ENCODE measurements at regions not wholly inside any gene's neighbourhood (a gene's known extent, or its start where the extent isn't known, plus 50 kb on each side); places are given as distances from the start of the nearest gene placed in this dataset.

DNA sequence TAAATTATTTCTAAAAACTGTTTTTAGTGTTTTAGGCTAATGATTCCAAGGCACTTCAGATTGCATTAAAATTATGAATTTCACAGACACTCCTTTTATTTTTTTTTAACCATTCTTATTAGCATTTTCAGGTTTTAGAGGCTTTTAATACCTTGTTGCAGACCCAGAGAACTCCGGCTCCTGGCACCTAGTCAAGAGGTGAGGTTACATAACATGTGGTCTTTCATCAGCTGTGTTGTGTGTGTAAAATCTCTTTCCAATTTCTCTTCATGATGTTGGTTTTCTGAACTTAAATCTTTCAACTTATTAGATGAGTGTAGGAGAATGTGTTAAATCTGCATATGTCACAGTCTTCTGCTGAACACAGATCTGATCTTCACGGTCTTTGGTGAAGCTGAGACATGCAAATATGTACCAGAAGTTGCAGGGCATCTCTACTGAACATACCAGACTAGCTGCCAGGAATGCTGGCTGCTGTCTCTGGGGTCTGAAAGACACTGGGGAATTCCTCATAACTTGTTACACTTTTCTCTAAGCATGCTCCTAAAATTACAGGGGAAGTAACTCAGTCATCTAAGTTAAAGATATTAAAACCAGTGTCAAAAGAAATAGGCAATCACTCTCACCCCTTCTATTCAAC lies 1165.3 kb downstream of the EFNB2 start:
- no peak for DNase-seq

DNA sequence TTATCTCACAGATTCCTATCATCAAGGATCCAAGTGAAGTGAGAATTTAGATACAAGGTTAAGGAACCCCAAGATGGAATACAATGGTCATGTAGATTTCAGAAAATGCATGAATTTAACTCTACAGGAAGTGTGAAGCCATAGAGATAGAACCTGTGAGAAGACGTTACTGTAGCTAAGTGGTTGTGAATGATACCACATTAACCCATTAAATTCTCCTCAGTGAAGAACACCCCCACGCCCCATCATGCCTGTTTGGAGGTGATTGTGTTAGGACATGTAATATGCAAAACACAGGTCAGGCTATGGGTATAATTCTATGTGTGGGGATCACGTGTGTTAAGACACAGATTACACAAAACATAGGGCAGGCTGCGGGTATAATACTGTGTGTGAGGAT lies 1166.7 kb downstream of the EFNB2 start:
- DNase-seq, result no peak

DNA sequence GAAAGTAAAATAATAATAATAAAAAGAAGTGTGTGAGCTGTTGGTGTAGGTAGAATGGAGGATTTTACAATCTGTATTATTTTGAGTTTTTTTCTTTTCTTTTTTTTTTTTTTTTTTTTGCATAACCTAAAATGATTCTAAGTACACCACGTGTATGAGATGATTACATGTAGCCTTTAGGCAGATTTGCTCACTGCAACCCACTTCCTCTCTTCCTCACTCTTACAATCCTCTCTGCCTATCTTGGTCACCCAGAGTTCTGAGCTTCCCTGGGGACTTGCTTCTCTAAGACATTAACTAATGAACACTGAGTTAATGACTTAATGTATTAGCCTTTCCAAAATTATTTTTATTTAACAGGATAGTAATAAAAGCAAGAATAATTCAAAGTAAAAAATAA lies 1169.6 kb downstream of the EFNB2 start:
- DNase-seq, result no peak

GRCh38 chr13:105365021-105365550 lies 1170.4 kb downstream of the EFNB2 start:
- DNase-seq, result no peak

GRCh38 chr13:105364191-105364590 lies 1171.3 kb downstream of the EFNB2 start:
- DNase-seq, result no peak

- DNase-seq, result no peak
Observed at GRCh38 chr13:105363261-105364190, 1171.9 kb downstream of the EFNB2 start.

DNA sequence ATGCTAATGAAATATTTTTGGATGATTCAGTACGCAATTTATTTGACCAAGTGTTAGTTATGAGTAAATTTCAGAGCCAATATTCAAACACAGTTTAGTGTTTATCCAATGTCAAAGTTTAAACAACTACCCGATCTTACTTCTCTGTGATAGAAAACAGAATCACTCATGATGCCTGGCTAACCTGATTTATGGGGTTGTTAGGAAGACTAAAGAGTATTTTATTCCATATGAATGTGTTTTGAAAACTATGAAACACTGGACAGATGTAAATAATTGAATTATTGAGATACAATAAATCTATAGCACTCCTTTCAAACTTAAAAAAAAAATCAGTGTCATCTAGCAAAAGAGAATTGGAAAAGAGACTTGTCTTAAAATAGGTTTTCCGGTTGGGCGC lies 1181.8 kb downstream of the EFNB2 start:
- no peak for DNase-seq

- no peak for DNase-seq
Observed at GRCh38 chr13:105349082-105349723, 1186.3 kb downstream of the EFNB2 start.

- no peak for DNase-seq
Observed at GRCh38 chr13:105346141-105346775, 1189.2 kb downstream of the EFNB2 start.

GRCh38 chr13:105345730-105346129 lies 1189.7 kb downstream of the EFNB2 start:
- no peak for DNase-seq

DNA sequence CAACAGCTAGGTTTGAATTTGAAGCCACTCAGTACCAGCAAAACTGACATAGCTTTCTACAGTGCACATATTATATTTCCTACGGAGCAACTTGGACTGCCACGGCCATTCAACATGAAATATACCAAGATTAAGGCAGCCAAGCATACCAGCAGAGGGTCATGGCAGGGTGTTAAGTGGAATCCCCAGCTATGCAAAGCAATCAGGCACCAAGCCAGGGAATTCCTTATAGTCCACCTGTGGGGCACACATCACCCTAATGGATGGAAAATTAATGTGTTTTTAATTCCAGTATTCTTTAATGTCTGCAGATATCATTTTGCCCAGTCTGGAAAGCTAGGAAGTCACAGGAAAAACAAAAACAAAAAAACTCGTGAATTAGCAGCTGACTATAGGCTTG lies 1190.3 kb downstream of the EFNB2 start:
- DNase-seq, result no peak

GRCh38 chr13:105343134-105343806 lies 1192.2 kb downstream of the EFNB2 start:
- DNase-seq, result no peak

DNA sequence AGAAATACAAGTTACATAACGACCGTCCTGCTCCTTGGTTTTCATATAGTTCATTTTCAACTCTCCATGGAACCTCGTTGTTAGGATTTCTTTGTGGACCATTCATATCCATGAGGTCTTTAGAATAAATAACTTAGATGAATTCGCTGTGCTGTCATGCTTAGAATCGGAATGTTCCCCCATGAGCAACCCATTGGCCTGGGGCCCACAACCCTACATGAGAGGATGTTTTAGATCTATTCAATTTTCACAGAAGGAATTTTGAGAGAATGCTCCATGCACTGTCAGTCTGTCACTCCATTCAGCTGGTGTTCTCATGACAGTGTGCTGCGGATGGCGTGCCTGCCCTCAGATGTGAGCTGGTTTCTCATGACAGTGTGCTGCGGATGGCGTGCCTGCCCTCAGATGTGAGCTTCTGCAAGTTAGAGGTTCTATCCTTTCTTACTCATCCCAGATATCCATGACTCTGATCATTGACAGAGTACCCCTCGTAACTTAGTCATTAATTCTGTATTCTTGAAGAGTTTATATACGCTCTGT lies 1193.1 kb downstream of the EFNB2 start:
- DNase-seq, result no peak

DNA sequence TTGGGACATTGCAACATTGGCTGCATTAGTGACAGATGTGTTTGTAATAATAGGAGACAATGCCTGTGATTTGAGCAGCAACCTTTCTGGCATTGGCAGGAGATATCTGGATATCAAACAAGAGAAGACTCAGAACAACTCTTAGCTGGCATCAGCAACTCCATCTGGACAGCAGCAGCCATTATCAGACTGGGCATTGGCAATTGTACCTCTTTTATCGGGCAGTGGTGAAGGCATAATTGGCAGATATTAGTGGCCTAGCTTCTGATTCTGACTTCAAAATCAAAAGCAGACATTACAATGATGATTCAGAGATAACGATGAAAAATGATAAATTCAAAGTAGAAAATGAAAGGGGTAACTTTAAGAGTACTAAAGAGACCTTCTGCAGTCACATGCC lies 1193.7 kb downstream of the EFNB2 start:
- DNase-seq, result no peak

- no peak for DNase-seq
Observed at GRCh38 chr13:105341256-105341655, 1194.2 kb downstream of the EFNB2 start.

DNA sequence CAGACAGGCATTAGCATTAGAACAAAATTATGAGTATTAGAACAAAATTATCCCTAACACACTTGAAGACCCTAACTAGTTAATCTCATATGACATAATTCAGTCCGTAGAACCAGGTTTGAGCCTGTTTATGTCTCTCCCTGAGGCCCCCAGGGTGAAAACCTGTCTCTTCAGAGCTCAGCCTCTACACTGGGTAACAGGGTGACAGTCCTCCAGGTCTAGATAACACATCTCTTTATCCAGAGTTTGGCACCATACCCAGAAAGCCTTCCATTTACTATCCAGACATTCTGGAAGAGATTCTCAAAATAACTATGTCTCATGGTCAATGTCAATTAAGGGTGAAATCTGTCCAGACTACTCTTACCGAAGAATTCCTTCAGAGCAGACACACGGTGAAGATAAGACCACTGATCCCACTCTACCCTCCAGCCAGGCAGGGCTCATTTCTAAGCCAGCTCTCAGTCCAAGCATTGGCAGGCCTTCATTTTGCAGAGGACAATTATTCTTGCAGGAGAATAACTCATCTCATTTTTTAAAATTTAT lies 1195.3 kb downstream of the EFNB2 start:
- DNase-seq, result no peak

GRCh38 chr13:105338773-105339172 lies 1196.7 kb downstream of the EFNB2 start:
- DNase-seq, result no peak

- DNase-seq, result no peak
Observed at GRCh38 chr13:105338006-105338405, 1197.5 kb downstream of the EFNB2 start.

- DNase-seq, result no peak
Observed at GRCh38 chr13:105336706-105337576, 1198.5 kb downstream of the EFNB2 start.

DNA sequence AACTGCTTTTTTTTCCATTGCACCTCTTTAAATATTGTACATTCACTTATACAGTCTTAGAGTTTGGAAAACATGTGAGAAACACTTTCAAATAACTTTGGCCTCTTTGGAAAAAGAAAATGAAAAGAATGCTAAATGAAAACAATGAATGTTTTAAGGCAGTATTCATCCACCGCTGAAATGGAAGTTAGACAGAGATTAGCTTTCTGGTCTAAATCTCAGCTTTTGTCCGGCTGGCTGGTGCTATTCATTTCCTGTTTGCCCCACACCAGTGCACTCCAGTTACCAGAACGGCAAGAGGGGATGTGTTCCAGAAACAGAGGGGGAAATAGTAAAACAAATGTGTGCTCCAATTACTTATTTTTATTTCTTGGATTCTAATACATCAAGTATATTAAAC lies 1201.3 kb downstream of the EFNB2 start:
- no peak for DNase-seq

DNA sequence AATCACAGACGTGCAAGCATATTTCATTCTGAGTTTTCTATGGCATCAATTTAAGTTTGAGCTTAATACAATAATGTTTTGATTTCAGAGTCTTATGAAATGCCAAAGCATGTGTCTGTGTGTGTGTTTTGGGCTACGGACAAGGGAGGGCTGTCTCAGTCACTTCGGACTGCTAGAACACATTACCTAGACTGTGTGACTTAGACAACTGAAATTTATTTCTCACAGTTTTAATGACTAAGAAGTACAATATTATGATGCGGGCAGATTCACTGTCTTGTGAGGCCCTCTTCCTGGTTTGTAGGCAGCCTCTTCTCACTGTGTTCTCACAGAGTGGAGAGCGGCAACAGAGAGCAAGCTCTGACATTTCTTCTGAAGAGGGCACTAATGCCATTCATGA lies 1202.0 kb downstream of the EFNB2 start:
- no peak for DNase-seq
